Gastrocnemius medialis (tissue), 4 donors: ENCODE measurements at regions not wholly inside any gene's neighbourhood (a gene's known extent, or its start where the extent isn't known, plus 50 kb on each side); places are given as distances from the start of the nearest gene placed in this dataset.
"Not testable (repeated sequence)": the region's sequence is repeated elsewhere in the genome, so short reads cannot be mapped to it uniquely, and the experiment has no call there.

Experiments used
- ATAC-seq, 2 donors: fragments of 150-250 bp; one replicate each; pipeline ENCODE4 v1.9.1; 2016
- DNase-seq, 2 donors: peaks; one replicate each; pipeline ENCODE4 v3.0.0-alpha.2; 2019
- H3K27ac ChIP-seq, 4 donors: fragments of 200-600 bp; sonication (generic); 1 replicate in 1 of 4; 2 replicates in 3 of 4; pipeline ENCODE4 v1.5.1; 2016 to 2018; ENCODE audit warnings: mild to moderate bottlenecking in 2 of 4, moderate library complexity in 1 of 4
- H3K27me3 ChIP-seq, 3 donors: fragments of 200-600 bp; sonication (generic) in 2 of 3; 1 replicate in 1 of 3; 2 replicates in 2 of 3; pipeline versions ENCODE4 v1.5.1 to v1.6.0; 2016 to 2019; ENCODE audit warnings: mild to moderate bottlenecking in 1 of 3, moderate library complexity in 1 of 3
- H3K36me3 ChIP-seq, 2 donors: fragments of 200-600 bp; sonication (generic) in 1 of 2; one replicate each; pipeline ENCODE4 v1.5.1; 2017 to 2018
- H3K4me1 ChIP-seq, 2 donors: fragments of 200-600 bp; sonication (generic) in 1 of 2; one replicate each; pipeline ENCODE4 v1.5.1; 2016 to 2017; ENCODE audit warnings: mild to moderate bottlenecking in 2 of 2
- H3K4me3 ChIP-seq, 4 donors: fragments of 200-600 bp; sonication (generic) in 3 of 4; 1 replicate in 1 of 4; 2 replicates in 3 of 4; pipeline ENCODE4 v1.5.1; 2016 to 2019; ENCODE audit warnings: mild to moderate bottlenecking in 2 of 4
- H3K9me3 ChIP-seq, 3 donors: fragments of 200-600 bp; sonication (generic) in 2 of 3; 1 replicate in 1 of 3; 2 replicates in 2 of 3; pipeline ENCODE4 v1.5.1; 2016 to 2019
- POLR2A ChIP-seq, 2 donors: fragments of 450-650 bp; IDR thresholded peaks; one replicate each; pipeline ENCODE4 v1.6.1; 2017; ENCODE audit warnings: antibody characterized with exemption in 2 of 2, mild to moderate bottlenecking in 2 of 2, moderate library complexity in 2 of 2
- in situ Hi-C, 4 donors: fragments of 200-750 bp; cut with MboI; loops; one replicate each; pipeline versions ENCODE4 v1.15.0 to v1.8.0; 2017; ENCODE audit warnings: low sequenced_read_pairs in 4 of 4
- intact Hi-C: fragments of 100-400 bp; cut with DNase I; formaldehyde crosslinking; loops from one replicate; pipeline ENCODE4 v1.15.1; 2023; ENCODE audit warnings: low total_unique reads
- TF ChIP-seq, protein P1 (sequence below), 5 experiments: fragments of 450-650 bp in 3 of 5; fragments of 200-600 bp in 2 of 5; sonication (generic) in 2 of 5; IDR thresholded peaks in 4 of 5; conservative IDR thresholded peaks in 1 of 5; 1 replicate in 4 of 5; 2 replicates in 1 of 5; pipeline ENCODE4 v1.5.1; 2016 to 2019; ENCODE audit warnings: antibody characterized with exemption in 5 of 5, mild to moderate bottlenecking in 3 of 5, moderate library complexity in 3 of 5

DNA sequence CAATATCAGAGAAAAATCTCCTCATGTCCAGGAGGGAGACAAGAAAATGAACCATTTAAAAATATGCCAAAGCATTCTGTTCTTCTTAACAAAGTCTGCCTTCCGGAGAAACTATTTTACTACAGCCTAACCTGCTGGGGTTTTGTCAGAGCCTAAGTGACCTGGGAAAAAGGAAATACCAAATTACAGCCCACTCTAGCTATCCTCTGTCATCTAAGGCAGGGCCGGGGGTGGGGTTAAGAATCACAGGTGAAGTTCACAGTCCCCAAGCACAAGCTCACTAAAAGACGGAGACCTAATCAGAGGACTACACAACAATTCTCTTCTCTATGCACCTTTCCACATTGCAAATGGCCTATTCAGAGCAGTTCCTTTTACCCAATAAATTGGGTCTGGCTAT is 116.6 kb downstream of the TRIM42 start:
- ATAC-seq (no peak), DNase-seq (no peak)
- Histone ChIP-seq H3K4me3 (no peak overlapping the region), H3K9me3 (no peaks in the 10 kb centered on the region), H3K27ac (no peak overlapping the region), H3K36me3 (no peaks in the 10 kb centered on the region), H3K4me1 (no peaks in the 10 kb centered on the region), H3K27me3 (no peaks in the 10 kb centered on the region)
- intact Hi-C loops, result no loop called here
- no peak for TF ChIP-seq POLR2A (IDR thresholded peaks at IDR 0.05)
- TF ChIP-seq, protein P1, sequence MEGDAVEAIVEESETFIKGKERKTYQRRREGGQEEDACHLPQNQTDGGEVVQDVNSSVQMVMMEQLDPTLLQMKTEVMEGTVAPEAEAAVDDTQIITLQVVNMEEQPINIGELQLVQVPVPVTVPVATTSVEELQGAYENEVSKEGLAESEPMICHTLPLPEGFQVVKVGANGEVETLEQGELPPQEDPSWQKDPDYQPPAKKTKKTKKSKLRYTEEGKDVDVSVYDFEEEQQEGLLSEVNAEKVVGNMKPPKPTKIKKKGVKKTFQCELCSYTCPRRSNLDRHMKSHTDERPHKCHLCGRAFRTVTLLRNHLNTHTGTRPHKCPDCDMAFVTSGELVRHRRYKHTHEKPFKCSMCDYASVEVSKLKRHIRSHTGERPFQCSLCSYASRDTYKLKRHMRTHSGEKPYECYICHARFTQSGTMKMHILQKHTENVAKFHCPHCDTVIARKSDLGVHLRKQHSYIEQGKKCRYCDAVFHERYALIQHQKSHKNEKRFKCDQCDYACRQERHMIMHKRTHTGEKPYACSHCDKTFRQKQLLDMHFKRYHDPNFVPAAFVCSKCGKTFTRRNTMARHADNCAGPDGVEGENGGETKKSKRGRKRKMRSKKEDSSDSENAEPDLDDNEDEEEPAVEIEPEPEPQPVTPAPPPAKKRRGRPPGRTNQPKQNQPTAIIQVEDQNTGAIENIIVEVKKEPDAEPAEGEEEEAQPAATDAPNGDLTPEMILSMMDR (IDR thresholded peaks at IDR 0.05 in 4 of 5, conservative IDR thresholded peaks at IDR 0.05 in 1 of 5), result no peak
- in situ Hi-C loops, result no loop called here

DNA sequence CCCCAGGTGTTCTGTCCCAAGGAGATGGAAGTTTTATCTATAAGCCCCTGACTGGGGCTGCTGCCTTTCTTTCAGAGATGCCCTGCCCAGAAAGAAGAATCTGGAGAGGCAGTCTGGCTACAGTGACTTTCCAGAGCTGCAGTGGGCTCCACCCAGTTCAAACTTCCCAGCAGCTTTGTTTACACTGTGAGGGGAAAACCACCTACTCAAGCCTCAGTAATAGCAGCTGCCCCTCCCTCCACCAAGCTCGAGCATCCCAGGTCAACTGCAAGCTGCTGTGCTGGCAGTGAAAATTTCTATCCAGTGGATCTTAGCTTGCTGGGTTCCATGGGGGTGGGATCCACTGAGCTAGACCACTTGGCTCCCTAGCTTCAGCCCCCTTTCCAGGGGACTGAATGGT is 125.0 kb downstream of the TRIM42 start:
- H3K9me3 ChIP-seq, H3K4me1 ChIP-seq, H3K36me3 ChIP-seq, H3K4me3 ChIP-seq, DNase-seq, H3K27ac ChIP-seq, intact Hi-C loops, ATAC-seq, in situ Hi-C loops, H3K27me3 ChIP-seq: not testable (repeated sequence)

DNA sequence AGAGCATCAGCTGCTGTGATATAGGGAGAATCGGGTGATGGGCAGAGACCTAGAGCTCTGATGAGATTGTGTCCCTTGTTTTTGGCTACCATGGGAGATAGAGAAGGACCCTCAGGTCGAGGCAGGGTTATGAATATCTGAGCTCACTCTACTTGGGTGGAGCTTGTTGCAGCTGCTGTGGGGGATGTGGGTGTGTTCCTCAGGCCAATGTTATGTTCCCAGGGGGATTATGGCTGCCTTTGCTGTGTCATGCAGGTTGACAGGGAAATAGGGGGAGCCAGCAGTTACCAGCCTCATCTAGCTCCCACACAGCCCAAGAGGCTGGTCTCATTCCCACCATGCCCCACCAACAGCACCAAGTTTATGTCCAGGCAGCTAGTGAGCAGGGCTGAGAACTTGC is 131.5 kb downstream of the TRIM42 start:
- H3K4me3 ChIP-seq, result no peak overlapping the region
- in situ Hi-C loops (no loop called here), intact Hi-C loops (no loop called here)
- TF ChIP-seq, protein P1 (IDR thresholded peaks at IDR 0.05 in 4 of 5, conservative IDR thresholded peaks at IDR 0.05 in 1 of 5), result no peak
- no peaks in the 10 kb centered on the region for H3K4me1 ChIP-seq
- no peaks in the 10 kb centered on the region for H3K27me3 ChIP-seq
- no peaks in the 10 kb centered on the region for H3K9me3 ChIP-seq
- ATAC-seq, result no peak
- no peak for DNase-seq
- H3K36me3 ChIP-seq, result no peaks in the 10 kb centered on the region
- no peak overlapping the region for H3K27ac ChIP-seq

DNA sequence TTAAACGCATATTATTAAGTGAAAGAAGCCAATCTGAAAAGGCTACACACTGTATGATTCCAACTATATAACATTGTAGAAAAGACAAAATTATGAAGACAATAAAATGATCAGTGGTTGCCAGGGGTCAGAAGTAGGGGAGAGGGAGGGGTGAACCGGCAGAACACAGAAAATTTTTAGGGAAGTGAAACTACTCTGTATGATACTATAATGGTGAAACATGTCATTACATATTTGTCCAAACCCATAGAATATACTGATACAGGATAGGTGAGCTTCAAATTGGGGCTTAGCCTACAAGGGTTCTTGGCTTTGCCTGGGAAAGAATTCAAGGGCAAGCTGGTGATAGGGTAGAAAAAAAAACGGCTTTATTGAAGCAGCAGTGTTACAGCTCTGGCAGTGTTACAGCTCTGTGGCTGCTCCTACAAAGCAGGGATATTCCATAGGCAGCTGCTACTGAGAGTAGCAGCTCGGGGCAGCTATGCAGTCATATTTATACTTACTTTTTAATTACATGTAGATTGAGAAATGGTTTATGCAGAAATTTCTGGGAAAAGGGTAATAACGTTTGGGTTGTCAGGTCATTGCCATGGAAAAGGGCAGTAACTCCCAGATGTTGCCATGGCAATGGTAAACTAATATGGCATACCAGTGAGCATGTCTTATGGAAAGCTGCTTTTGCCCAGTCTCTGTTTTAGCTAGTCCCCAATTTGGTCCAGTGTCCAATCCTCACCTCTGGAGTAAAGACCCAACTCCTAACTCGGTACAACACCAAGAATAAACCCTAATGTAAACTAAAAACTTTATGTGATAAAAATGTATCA is 125.1 kb upstream of the SLC25A36 start:
- in situ Hi-C loops (no loop called here), intact Hi-C loops (no loop called here)
- no peaks in the 10 kb centered on the region for H3K27me3 ChIP-seq
- H3K27ac ChIP-seq, result no peak overlapping the region
- ATAC-seq (no peak), DNase-seq (no peak)
- H3K4me1 ChIP-seq, result no peaks in the 10 kb centered on the region
- TF ChIP-seq, protein P1 (IDR thresholded peaks at IDR 0.05 in 4 of 5, conservative IDR thresholded peaks at IDR 0.05 in 1 of 5), result no peak
- no peak for TF ChIP-seq POLR2A (IDR thresholded peaks at IDR 0.05)
- no peaks in the 10 kb centered on the region for H3K36me3 ChIP-seq
- no peaks in the 10 kb centered on the region for H3K9me3 ChIP-seq
- H3K4me3 ChIP-seq, result no peak overlapping the region

DNA sequence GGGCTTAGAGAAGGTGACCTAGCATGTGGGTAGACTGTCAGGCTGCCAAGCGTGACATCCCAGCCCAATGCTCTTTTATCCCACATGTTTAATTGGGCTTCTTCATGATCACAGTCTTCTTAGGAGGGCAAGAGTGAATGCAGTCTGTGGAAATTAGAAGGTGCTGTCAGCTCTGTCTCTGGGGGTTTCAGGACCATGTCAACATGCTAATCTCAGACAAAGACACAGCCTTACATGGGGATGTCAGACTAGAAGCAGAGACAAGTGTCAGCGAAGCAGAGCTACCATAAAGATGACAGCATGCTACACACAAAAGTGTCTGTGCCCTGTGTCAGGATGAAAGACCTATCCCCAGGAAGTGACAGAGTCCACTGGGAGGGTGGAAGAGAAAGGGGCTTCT is 120.1 kb upstream of the SLC25A36 start:
- no peaks in the 10 kb centered on the region for H3K9me3 ChIP-seq
- no peaks in the 10 kb centered on the region for H3K27me3 ChIP-seq
- intact Hi-C loops, result no loop called here
- ATAC-seq, result no peak
- H3K4me1 ChIP-seq, result no peaks in the 10 kb centered on the region
- DNase-seq, result no peak
- no peaks in the 10 kb centered on the region for H3K36me3 ChIP-seq
- in situ Hi-C loops, result no loop called here
- no peak for TF ChIP-seq POLR2A (IDR thresholded peaks at IDR 0.05)
- TF ChIP-seq, protein P1 (IDR thresholded peaks at IDR 0.05 in 4 of 5, conservative IDR thresholded peaks at IDR 0.05 in 1 of 5), result no peak
- no peak overlapping the region for H3K4me3 ChIP-seq
- H3K27ac ChIP-seq, result no peak overlapping the region
